Keratinocyte (primary cell): ENCODE measurements at regions not wholly inside any gene's neighbourhood (a gene's known extent, or its start where the extent isn't known, plus 50 kb on each side); places are given as distances from the start of the nearest gene placed in this dataset.

ENCODE experiments used
- CTCF ChIP-seq, 3 experiments: IDR thresholded peaks in 1 of 3; conservative IDR thresholded peaks in 1 of 3; optimal IDR thresholded peaks in 1 of 3; 2 replicates in 2 of 3; 3 replicates in 1 of 3; pipeline versions ENCODE3 to v1.5.1; 2011; ENCODE audit warnings: low read length in 3 of 3, mild to moderate bottlenecking in 3 of 3, moderate library complexity in 2 of 3, control low read depth in 1 of 3, inconsistent platforms in 1 of 3; ENCODE audit not compliant: insufficient read depth in 2 of 3; ENCODE audit errors: extremely low read depth in 1 of 3
- EZH2 ChIP-seq: IDR thresholded peaks from one replicate; pipeline ENCODE4 v1.6.1; 2012; ENCODE audit warnings: inconsistent platforms, mild to moderate bottlenecking, low read length, moderate library complexity

GRCh38 chr5:173767574-173768266 lies 120.4 kb upstream of the CPEB4 start:
- no peak for TF ChIP-seq CTCF (optimal IDR thresholded peaks at IDR 0.05 in 1 of 3, IDR thresholded peaks at IDR 0.05 in 1 of 3, conservative IDR thresholded peaks at IDR 0.05 in 1 of 3; ENCODE audit: extremely low read depth in 1 of 3, insufficient read depth in 2 of 3, low read length in 3 of 3)
- TF ChIP-seq EZH2, result no peak
